ENCODE measurements at regions not wholly inside any gene's neighbourhood (a gene's known extent, or its start where the extent isn't known, plus 50 kb on each side); places are given as distances from the start of the nearest gene placed in this dataset.

- H2BK12ac ChIP-seq (ENCODE audit: low read depth, low read length) = no peak overlapping the region
- peaks cover 0 to 10% (median 5%) of the 10 kb centered on the region in 4 experiments; a peak in 3 of 7 replicates for H3K4me1 ChIP-seq (replicated peaks in 1 of 4; ENCODE audit: control insufficient read depth in 3 of 4, insufficient read depth in 4 of 4, low read length in 3 of 4)
- H3K9me3 ChIP-seq (ENCODE audit: insufficient read depth in 2 of 2, low read depth in 1 of 2, low read length in 1 of 2) = no peaks in the 10 kb centered on the region
- H4K91ac ChIP-seq (replicated peaks; ENCODE audit: insufficient read length, low read length) = no peak overlapping the region
- H3K27me3 ChIP-seq (replicated peaks in 1 of 4; ENCODE audit: control insufficient read depth in 3 of 4, extremely low read depth in 1 of 4, insufficient read depth in 3 of 4, low read length in 3 of 4) = no peaks in the 10 kb centered on the region
- H3K18ac ChIP-seq (ENCODE audit: extremely low read depth, low read length) = no peak overlapping the region
- H3K14ac ChIP-seq (ENCODE audit: insufficient read length) = no peak overlapping the region
- H2AFZ ChIP-seq (ENCODE audit: low read length) = no peak overlapping the region
- FAIRE-seq (no peak), DNase-seq (ENCODE audit: low read depth in 1 of 2, low spot score in 2 of 2) (no peak)
- no peak overlapping the region for H3K23ac ChIP-seq (ENCODE audit: insufficient read length)
- 78% methylated on average over 2 of the region's 2 CpGs; no CpG with 5 or more reads in 1 of the 2 experiments for WGBS, 2 experiments (ENCODE audit: extremely low coverage in 1 of 2, insufficient coverage in 1 of 2, insufficient read length in 1 of 2, insufficient replicate concordance in 2 of 2, low coverage in 1 of 2, low lambda C conversion rate in 2 of 2, missing lambda C conversion rate in 1 of 2)
- H3K79me1 ChIP-seq (ENCODE audit: low read depth, low read length) = no peaks in the 10 kb centered on the region
- no peaks in the 10 kb centered on the region; the same call in 1 of the 2 replicates for H3K23me2 ChIP-seq (ENCODE audit: low read depth, low read length)
- no peak overlapping the region for H3K4me3 ChIP-seq (ENCODE audit: extremely low read depth in 1 of 4, insufficient read depth in 2 of 4, low read depth in 3 of 4, low read length in 4 of 4)
- H2BK20ac ChIP-seq (ENCODE audit: low read length) = no peak overlapping the region
- H4K5ac ChIP-seq (ENCODE audit: insufficient read length, low read depth, low read length) = no peak overlapping the region
- H2BK120ac ChIP-seq (replicated peaks; ENCODE audit: low read depth, low read length) = no peak overlapping the region
- H2AK5ac ChIP-seq (ENCODE audit: low read depth, low read length) = no peak overlapping the region
- ChIA-PET POLR2A (ENCODE audit: partially characterized antibody) (no interaction called here), CTCF (ENCODE audit: partially characterized antibody) (interaction anchor here (0.7 to 1.6 kb wide), 3 partner anchors 10 to 30 kb away, joined by 3 to 4 read pairs (median 3); no protein-coding TSS in a partner anchor)
- TF ChIP-seq SAP30 (IDR thresholded peaks at IDR 0.05; ENCODE audit: insufficient read depth, insufficient replicate concordance, low read length) (no peak), RNF2 (IDR thresholded peaks at IDR 0.05; ENCODE audit: borderline replicate concordance, low read depth, low read length, missing control alignments, poor library complexity, severe bottlenecking) (no peak), NRF1 (IDR thresholded peaks at IDR 0.05; ENCODE audit: low read depth, low read length) (no peak), E2F6 (IDR thresholded peaks at IDR 0.05) (no peak), KDM1A (IDR thresholded peaks at IDR 0.05; ENCODE audit: borderline replicate concordance, low read length) (no peak), CEBPB (IDR thresholded peaks at IDR 0.05; ENCODE audit: low read depth, low read length) (no peak), HDAC6 (IDR thresholded peaks at IDR 0.05; ENCODE audit: low read depth, low read length) (no peak), SIN3A (conservative IDR thresholded peaks at IDR 0.05 in 1 of 2, IDR thresholded peaks at IDR 0.05 in 1 of 2; ENCODE audit: low read depth in 1 of 2, low read length in 2 of 2) (no peak), ATF3 (IDR thresholded peaks at IDR 0.05; ENCODE audit: insufficient read depth, low read depth, low read length) (no peak), RFX5 (IDR thresholded peaks at IDR 0.05; ENCODE audit: borderline replicate concordance, low read depth, low read length) (no peak), ASH2L (IDR thresholded peaks at IDR 0.05; ENCODE audit: low read length) (no peak)
- H4K20me1 ChIP-seq (replicated peaks in 1 of 2; ENCODE audit: control insufficient read depth in 1 of 2, insufficient read depth in 2 of 2, low read length in 2 of 2) = no peaks in the 10 kb centered on the region
- no peak overlapping the region for H3K9ac ChIP-seq (replicated peaks in 1 of 4; ENCODE audit: extremely low read depth in 1 of 4, low read depth in 3 of 4, low read length in 3 of 4)
- H3K27ac ChIP-seq (ENCODE audit: low read depth, low read length) = no peak overlapping the region
- H4K8ac ChIP-seq (ENCODE audit: extremely low read depth, insufficient read depth, low read length) = no peak overlapping the region
- no peak overlapping the region for H2BK5ac ChIP-seq (ENCODE audit: low read depth, low read length)
- H2BK15ac ChIP-seq (ENCODE audit: low read length) = no peak overlapping the region
- no peaks in the 10 kb centered on the region for H3K36me3 ChIP-seq (ENCODE audit: control insufficient read depth in 2 of 4, insufficient read depth in 4 of 4, low read length in 3 of 4)
- no peak overlapping the region for H3K4ac ChIP-seq (replicated peaks; ENCODE audit: insufficient read length, low read depth, low read length)
- H3K56ac ChIP-seq (replicated peaks; ENCODE audit: insufficient read length, low read depth, low read length) = no peak overlapping the region
- H3K4me2 ChIP-seq (ENCODE audit: insufficient read depth in 1 of 2, low read depth in 2 of 2, low read length in 2 of 2) = no peak overlapping the region
- no peaks in the 10 kb centered on the region for H3K79me2 ChIP-seq (ENCODE audit: control insufficient read depth in 1 of 2, insufficient read depth in 2 of 2, low read length in 2 of 2)
Observed at GRCh38 chr13:76719955-76720354, 166.2 kb downstream of the KCTD12 start.

All from H1 (cell line).